Activated CD4-positive, alpha-beta T cell treated with anti-CD3 and anti-CD28 coated beads, Interleukin-2, Interleukin-4, amounts not matched to agents 100 ng/mL and 50 ng/mL, durations not matched to agents 16 hours and 8 hours (primary cell): ENCODE measurements at regions not wholly inside any gene's neighbourhood (a gene's known extent, or its start where the extent isn't known, plus 50 kb on each side); places are given as distances from the start of the nearest gene placed in this dataset.

Experiments
- DNase-seq: peaks from one replicate; pipeline ENCODE4 v3.0.0-alpha.2; 2020; ENCODE audit warnings: low spot score

DNA sequence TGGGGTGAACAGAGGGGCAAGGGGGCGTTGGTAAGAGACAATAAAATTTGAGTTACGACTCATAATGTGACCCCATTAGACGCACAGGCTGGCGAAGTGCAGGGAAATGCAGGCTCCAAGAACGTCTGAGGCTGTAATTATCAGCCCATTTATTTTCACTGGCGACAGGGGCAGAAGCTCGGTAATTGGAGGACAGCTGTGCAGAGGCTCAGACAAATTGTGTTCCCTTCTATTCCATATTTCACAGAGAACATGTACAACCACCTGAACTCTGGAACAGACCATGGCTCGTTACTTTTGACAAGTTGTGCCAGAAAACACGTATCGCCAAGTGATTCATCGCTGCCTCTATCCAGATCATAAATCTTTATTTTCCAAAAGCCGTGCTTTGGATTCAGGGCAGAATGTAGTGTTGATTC lies 137.3 kb upstream of the FRMD4A start:
- DNase-seq = no peak

DNA sequence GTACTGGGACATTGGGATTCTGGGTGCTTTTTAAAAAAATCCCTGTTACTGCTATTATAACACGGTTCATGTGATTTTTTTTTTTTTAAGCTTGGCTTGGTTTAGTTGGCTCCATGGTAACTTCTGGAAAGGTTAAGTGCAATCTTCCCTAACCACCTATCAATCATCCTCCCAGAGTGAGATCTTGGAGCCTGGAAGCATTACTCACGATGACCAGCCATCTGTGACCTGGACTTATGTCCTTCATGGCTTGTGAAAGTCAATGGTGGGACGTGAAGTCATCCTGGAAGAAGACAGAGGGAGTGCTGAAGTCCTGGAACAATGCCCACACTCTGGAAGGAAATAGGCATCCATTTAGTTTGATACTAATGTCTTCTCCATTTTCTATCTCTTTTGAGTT lies 135.5 kb upstream of the FRMD4A start:
- no peak for DNase-seq

- DNase-seq = no peak
These were observed 129.7 kb upstream of the FRMD4A start for GRCh38 chr10:14460447-14460846.

GRCh38 chr10:14459665-14460064 lies 128.9 kb upstream of the FRMD4A start:
- DNase-seq = no peak

DNA sequence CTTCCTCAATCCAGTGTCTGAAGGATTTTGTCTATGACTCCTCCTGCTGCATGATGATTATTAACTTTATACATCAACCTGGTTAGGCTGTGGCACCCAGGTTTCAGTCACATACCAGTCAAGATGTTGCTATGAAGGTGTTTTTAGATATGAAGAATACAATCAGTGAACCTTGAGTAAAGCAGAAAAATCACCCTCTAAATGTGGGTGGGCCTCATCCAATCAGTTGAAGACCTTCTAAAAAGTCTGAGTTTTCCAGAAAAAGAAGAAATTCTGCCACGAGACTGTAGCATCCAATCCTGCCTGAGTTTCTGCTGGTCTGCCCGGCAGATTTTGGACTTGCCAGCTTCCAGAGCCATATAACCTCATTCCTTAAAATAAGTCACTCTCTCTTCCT lies 126.1 kb upstream of the FRMD4A start:
- no peak for DNase-seq

DNA sequence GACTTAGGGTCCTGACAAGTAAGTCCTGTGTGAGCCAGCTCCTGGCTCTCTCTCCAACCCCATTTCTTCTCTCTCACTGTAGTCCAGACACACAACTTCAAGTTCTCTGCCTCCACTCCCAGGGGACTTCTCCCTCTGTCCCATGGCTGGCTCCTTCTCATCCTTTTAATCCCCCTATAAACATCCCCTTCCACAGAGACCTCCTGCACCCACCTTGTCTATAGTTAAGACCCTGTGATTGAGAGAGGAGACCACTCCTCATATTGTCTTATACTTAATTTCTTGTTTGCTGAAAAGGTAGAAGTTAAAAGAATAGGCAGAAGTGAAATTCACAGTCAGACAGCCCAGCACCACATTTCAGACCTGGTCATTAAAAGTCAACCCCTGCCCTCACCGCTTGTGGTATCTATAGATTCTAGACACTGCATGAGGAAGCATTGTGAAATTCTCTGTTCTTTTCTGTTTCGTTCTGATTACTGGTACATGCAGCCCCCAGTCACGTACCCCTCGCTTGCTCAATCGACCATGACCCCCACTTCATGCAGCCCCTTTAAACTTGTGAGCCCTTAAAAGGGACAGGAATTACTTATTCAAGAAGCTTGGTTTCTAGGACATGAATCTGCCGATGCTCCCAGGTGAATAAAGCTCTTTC lies 125.6 kb upstream of the FRMD4A start:
- DNase-seq = no peak

DNA sequence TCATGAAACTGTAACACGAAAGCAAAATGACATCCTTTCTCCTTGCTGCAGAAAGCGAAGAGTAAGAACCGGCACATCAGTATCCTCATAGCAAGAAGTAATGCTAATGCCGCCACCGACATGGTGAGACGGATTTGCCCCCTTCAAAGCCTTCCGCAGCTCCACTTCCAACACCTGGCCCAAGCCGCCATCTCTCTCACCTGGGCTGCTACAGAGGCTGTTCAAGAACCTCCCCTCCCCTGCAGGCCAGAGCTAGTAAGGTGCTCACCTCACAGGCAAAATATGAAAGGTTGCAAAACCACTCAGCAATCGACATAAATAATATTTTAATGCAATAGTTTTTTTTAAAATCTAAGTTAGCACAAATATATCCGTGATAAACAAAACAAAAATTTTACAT lies 123.9 kb upstream of the FRMD4A start:
- no peak for DNase-seq

DNA sequence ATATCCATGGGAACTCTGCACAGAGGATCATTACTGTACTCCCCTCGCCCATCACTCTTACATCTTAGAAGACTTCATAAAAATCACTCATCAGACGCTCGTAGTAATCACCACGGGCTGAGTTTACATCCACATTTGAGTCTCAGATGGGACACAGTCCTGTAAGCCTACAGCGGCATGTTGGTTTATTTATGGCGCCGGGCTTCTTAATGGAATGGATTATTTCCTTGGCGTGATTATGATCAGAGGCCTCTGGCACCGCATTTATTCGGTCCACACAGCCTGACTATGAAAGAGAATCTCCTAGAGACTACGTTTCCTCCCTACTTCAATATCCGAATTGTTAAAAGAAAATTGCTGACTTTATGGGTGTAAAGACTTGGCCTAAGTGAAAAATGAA lies 123.5 kb upstream of the FRMD4A start:
- no peak for DNase-seq

GRCh38 chr10:14453593-14453992 lies 122.9 kb upstream of the FRMD4A start:
- DNase-seq = no peak

DNA sequence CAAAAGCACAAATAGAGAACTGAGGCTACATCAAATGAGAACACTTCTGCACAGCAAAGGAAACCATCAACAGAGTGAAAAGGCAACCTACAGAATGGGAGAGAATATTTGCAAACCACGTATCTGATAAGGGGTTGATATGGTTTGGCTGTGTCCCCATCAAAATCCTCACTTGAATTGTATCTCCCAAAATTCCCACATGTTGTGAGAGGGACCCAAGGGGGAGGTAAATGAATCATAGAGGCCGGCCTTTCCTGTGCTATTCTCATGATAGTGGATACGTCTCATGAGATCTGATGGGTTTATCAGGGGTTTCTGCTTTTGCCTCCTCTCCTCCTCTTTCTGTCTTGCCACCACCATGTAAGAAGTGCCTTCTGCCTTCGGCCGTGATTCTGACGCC lies 120.6 kb upstream of the FRMD4A start:
- DNase-seq = no peak

DNA sequence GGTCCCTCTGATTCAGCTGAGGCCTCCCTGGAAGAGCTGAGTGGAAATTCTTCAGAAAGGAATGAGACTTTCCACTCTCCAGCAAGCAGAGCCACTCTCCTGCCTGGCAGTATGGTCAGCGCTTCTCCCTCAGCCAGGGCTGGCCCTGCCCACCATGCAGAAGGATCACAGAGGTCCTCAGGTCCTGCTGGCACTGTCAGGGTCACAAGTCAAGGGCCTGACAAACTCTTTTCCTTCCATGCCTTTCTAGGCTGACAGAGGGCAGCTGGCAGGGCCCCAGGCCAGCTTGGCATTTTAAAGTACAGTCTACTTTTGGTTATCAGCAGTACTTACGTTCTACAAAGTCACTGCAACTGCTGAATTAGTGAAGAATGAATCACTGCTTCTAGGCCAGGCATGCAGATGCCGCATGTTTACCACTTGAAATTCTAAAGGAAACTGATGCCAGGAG lies 119.3 kb upstream of the FRMD4A start:
- DNase-seq = no peak

GRCh38 chr10:14449293-14449815 lies 118.6 kb upstream of the FRMD4A start:
- no peak for DNase-seq

DNA sequence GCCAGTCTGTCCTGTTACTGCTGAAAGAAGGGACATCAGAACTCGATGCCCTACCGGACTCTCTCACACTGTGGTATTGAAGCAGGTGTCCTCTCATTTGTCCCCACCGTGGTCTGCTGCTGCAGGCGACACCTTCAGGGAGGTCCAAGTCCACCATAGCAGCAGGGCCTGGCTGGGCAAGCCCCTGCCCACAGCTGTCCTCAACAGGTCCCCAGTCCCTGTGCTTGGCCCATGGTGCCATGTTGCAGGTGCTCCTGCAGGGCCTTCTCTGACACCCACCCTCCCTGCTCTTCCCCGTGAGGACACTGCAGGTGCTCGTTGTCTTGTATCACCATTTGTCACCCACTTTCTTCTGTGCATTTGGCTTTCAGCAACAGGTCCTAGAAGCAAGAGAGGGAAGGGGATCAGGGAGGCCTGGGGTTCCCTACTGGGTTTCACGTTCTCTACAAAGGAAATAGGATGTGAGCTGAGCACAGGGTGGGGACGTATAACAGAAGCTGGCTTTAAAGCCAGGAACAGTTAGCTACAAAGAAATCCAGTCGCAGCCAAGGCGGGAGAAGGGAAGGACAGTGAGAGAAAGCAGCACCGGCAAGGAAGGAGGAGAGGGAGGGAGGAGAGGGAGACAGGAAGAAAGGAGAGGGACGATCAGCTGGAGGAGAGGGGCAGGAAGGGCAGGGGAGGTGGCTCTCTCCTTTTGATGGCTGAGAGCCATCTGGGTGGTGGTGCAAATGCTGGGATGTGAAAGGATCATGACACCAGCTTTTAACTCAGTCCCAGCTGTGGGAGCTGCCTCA lies 117.7 kb upstream of the FRMD4A start:
- no peak for DNase-seq

DNA sequence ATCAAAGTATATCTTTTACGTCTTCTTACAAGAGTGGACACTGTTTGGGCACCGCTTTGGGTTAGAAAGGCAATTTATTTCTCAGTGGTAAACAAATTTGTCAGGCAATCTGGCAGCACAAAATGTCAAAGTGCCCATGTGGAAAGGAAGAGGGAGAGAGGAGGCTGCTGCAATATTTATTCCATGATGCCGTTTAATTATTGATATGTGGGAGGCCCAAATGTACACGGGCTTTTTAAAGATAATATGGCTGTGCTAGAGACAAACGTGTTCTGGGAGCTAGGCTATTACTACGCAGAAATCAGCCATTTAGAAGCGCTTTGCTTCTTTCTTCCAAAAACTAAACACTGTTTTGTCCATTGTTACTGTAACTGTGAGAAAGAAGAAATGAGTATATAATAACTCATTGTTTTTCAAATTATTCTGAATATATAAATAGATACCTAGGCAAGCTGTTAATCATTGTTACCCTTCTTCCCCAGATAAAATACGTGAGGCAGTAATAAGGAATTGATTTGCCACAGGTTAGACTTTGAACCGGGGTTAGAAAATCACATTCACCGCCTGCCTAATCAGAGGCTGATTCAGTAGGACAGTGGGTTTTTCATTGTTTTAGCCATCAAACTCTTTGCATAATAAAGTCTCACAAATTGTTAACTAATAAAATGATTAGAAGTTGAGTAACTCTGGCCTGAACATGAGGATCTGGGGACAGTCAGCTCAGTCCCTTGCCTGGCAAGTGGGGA lies 116.5 kb upstream of the FRMD4A start:
- DNase-seq = no peak

- no peak for DNase-seq
These were observed 108.9 kb upstream of the FRMD4A start for GRCh38 chr10:14439451-14440259.

- no peak for DNase-seq
These were observed 107.9 kb upstream of the FRMD4A start for GRCh38 chr10:14438576-14438975.

- no peak for DNase-seq
These were observed 107.3 kb upstream of the FRMD4A start for GRCh38 chr10:14438057-14438456.

DNA sequence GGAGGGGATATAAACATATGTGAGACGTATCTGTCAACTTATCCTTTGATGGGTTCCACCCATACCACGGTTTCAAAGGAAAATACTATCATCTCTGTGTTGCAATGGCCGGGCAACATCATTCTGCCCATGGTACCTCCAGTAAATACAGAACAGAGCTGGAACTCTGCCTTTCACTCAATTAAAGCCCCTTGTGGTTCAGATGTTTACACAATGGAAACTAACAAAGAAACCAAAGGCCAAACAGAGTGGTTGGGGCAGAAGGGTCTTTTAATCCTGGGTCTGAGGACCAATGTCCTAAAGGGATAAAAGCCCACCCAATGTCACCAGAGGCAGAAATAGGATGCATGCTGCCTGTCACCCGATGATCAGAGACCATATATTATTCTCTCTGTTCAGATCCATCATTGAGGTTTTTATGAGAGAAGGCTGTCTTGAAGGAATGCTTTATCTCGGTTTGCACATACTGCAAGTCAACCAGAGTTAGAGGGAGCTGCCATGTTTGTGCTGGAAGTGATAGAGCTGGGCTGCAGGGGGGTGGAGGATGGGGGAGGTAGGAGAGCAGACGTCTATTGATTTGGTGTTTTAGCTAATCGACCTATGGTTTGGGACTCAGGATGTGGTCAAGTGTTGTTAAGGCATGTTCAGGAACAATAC lies 105.4 kb upstream of the FRMD4A start:
- no peak for DNase-seq

GRCh38 chr10:14433147-14433546 lies 102.4 kb upstream of the FRMD4A start:
- DNase-seq = no peak

DNA sequence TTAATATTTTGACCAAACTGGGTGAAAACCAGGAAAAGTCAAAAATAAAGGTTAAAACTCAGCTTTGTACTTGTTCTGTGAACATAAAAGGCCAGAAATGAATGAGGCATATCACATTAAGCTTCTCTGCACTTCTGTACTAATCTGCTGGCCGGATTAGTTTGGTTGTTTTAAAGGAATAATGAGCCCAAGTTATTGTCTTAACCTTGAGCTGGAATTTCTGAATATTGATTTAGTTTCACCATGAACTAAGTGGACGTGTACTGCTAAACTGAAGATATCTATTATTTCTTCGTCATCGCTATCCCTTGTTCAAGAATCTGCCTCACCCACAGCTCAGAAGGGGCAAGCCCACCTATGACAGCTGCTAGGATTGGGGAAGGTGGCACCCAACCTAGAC lies 101.1 kb upstream of the FRMD4A start:
- DNase-seq = no peak

DNA sequence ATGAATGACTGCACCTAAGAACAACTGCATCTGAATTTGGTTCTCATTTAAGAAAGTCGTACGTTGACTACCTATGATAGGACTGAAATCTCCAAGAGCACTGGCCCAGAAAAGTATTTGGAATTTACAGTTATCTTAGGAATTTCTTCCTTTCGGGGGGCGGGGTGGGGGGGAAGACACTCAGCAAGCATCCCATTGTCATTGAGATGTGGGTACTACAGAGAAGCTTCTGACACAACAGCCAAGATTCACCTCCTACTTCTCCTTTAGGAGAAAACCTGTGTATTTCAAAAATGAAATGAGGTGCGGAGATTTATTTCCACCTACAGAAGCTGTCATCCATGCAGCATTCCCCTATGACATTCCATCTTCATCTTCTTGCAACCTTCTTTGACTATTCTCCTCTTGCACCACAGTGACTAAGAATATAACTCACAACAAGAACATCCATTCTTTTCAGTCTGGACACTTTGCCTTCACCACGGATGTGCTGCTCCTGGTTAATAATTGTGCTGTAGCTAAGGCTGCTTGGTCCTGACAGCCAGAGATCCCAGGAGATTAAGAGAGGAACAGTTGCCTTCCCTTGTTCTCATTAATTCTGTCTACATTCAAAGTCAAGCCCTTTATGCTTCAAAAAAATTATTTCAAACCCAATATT lies 98.4 kb upstream of the FRMD4A start:
- no peak for DNase-seq
